K562 (cell line): ENCODE measurements at regions not wholly inside any gene's neighbourhood (a gene's known extent, or its start where the extent isn't known, plus 50 kb on each side); places are given as distances from the start of the nearest gene placed in this dataset.

Source experiments
- ATAC-seq: fragments of 200-7000 bp; cut with Tn5 transposase; 3 replicates; pipeline ENCODE4 v1.9.1; 2020; ENCODE audit warnings: moderate library complexity
- BruUV-seq: library from RNA; stranded (reverse); fragments of 400-500 nt; replicated peaks from 2 replicates; lab custom pipeline; 2021; lab: Mats Ljungman, UMichigan
- CTCF ChIA-PET: fragments of 300-600 bp; formaldehyde crosslinking; extraction: SDS; loops from one replicate; lab custom pipeline; 2021; ENCODE audit warnings: low intra/inter-chr PET ratio; lab: Yijun Ruan, JAX
- POLR2A ChIA-PET: fragments of 300-600, 350-650 bp; sonication (Branson Sonifier 250); formaldehyde crosslinking; extraction: SDS; loops from one replicate; lab custom pipeline; 2021; ENCODE audit warnings: antibody characterized with exemption, inconsistent platforms; lab: Yijun Ruan, JAX
- DNase-seq, 4 experiments: peaks; one replicate each; pipeline versions ENCODE4 v3.0.0 to v3.0.0-alpha.2; 2011 to 2018; ENCODE audit warnings: low spot score in 3 of 4, mixed read lengths in 3 of 4; ENCODE audit errors: extremely low read depth in 1 of 4
- FAIRE-seq: peaks from 2 replicates; lab custom pipeline; 2011; peaks lifted over from hg19 to GRCh38; lab: Jason Lieb, UNC
- H2AFZ ChIP-seq: 2 replicates; pipeline ENCODE4 v1.6.0; 2011; ENCODE audit warnings: low read depth, low read length, control low read depth, inconsistent platforms
- H3K27ac ChIP-seq: fragments of 200-600 bp; 3 replicates; pipeline ENCODE4 v1.8.0; 2011; ENCODE audit warnings: low read depth, mild to moderate bottlenecking, control low read depth, inconsistent platforms, low read length, moderate library complexity, mixed read lengths; ENCODE audit errors: extremely low read depth
- H3K27me3 ChIP-seq, 2 experiments: fragments of 300-600 bp in 1 of 2; 2 replicates in 1 of 2; 3 replicates in 1 of 2; pipeline versions ENCODE4 v1.6.0 to v1.8.0; 2011; ENCODE audit warnings: inconsistent platforms in 2 of 2, low read length in 2 of 2, mild to moderate bottlenecking in 1 of 2, mixed read lengths in 1 of 2, moderate library complexity in 1 of 2; ENCODE audit not compliant: control insufficient read depth in 2 of 2, insufficient read depth in 2 of 2
- H3K36me3 ChIP-seq: fragments of 300-600 bp; 3 replicates; pipeline ENCODE4 v1.8.0; 2011; ENCODE audit warnings: mild to moderate bottlenecking, low read length, inconsistent platforms; ENCODE audit not compliant: control insufficient read depth, insufficient read depth
- H3K4me1 ChIP-seq, 2 experiments: fragments of 200-600 bp in 1 of 2; replicated peaks in 1 of 2; 2 replicates in 1 of 2; 3 replicates in 1 of 2; pipeline versions ENCODE4 v1.5.1 to v1.8.0; 2011; ENCODE audit warnings: inconsistent platforms in 2 of 2, low read length in 2 of 2, mild to moderate bottlenecking in 1 of 2, mixed read lengths in 1 of 2, moderate library complexity in 1 of 2; ENCODE audit not compliant: control insufficient read depth in 2 of 2, insufficient read depth in 2 of 2
- H3K4me2 ChIP-seq: 2 replicates; pipeline ENCODE4 v1.6.1; 2011; ENCODE audit warnings: low read length, control low read depth, inconsistent platforms, mixed read lengths; ENCODE audit not compliant: insufficient read depth
- H3K4me3 ChIP-seq: fragments of 200-600 bp; sonication (generic), shearing (Covaris generic); 2 replicates; pipeline ENCODE4 v1.5.1; 2016; ENCODE audit warnings: control low read depth, inconsistent platforms
- H3K79me2 ChIP-seq: fragments of 200-600 bp; 3 replicates; pipeline ENCODE4 v1.8.0; 2011; ENCODE audit warnings: low read length, inconsistent platforms; ENCODE audit not compliant: control insufficient read depth, insufficient read depth
- H3K9ac ChIP-seq, 2 experiments: 2 replicates each; pipeline versions ENCODE4 v1.6.0 to v1.6.1; 2011; ENCODE audit warnings: low read depth in 2 of 2, low read length in 2 of 2, control low read depth in 1 of 2, inconsistent platforms in 1 of 2, mild to moderate bottlenecking in 1 of 2, mixed read lengths in 1 of 2; ENCODE audit not compliant: insufficient read depth in 1 of 2
- H3K9me1 ChIP-seq: one replicate; pipeline ENCODE4 v1.6.0; 2011; ENCODE audit warnings: inconsistent platforms, mild to moderate bottlenecking, low read length, moderate library complexity; ENCODE audit not compliant: control insufficient read depth, insufficient read depth
- H3K9me3 ChIP-seq: replicated peaks from 2 replicates; pipeline ENCODE4 v1.5.1; 2011; ENCODE audit warnings: low read depth, low read length, inconsistent platforms; ENCODE audit not compliant: control insufficient read depth, insufficient read depth
- H4K20me1 ChIP-seq: replicated peaks from 2 replicates; pipeline ENCODE4 v1.6.1; 2011; ENCODE audit warnings: low read length, inconsistent platforms, mixed read lengths; ENCODE audit not compliant: control insufficient read depth, insufficient read depth
- C11orf30 ChIP-seq: fragments of 450-650 bp; IDR thresholded peaks from 2 replicates; pipeline ENCODE4 v1.6.1; 2016; ENCODE audit warnings: low read depth, mild to moderate bottlenecking
- GTF2A2 ChIP-seq: IDR thresholded peaks from 2 replicates; pipeline ENCODE4 v1.6.1; 2016; ENCODE audit warnings: mild to moderate bottlenecking, missing genetic modification characterization, missing compliant biosample characterization
- MAFF ChIP-seq: IDR thresholded peaks from 2 replicates; pipeline ENCODE4 v1.6.1; 2012; ENCODE audit warnings: low read length, improper control_type of control experiment
- MAFG ChIP-seq: fragments of 450-650 bp; conservative IDR thresholded peaks from 2 replicates; pipeline ENCODE4 v1.6.1; 2016; ENCODE audit warnings: missing genetic modification characterization, missing compliant biosample characterization
- MAFK ChIP-seq: IDR thresholded peaks from 2 replicates; pipeline ENCODE4 v1.6.1; 2011; ENCODE audit warnings: low read length, improper control_type of control experiment
- ZNF316 ChIP-seq: fragments of 450-650 bp; IDR thresholded peaks from 2 replicates; pipeline ENCODE4 v1.6.1; 2016
- WGBS: fragments of 100-300 bp; shearing (Covaris generic); methylation state at CpG from one replicate; pipeline ENCODE4 v1.1.6; 2016; ENCODE audit warnings: low coverage, mixed read lengths; ENCODE audit not compliant: insufficient coverage; ENCODE audit errors: missing lambda C conversion rate; 5-methylcytosine and 5-hydroxymethylcytosine counted together
- in situ Hi-C: fragments of 300-500 bp; cut with MboI; formaldehyde crosslinking; loops from 4 replicates; pipeline ENCODE4 v1.15.0; 2018; ENCODE audit warnings: inconsistent platforms, mixed read lengths
- intact Hi-C: fragments of 100-400 bp; cut with micrococcal nuclease; formaldehyde crosslinking; loops from 2 replicates; pipeline ENCODE4 v1.14.2; 2022

GRCh38 chr12:58529114-58529665 is 391.1 kb downstream of the LRIG3 start:
- H3K79me2 ChIP-seq: no peaks in the 10 kb centered on the region
- H3K27ac ChIP-seq: no peak overlapping the region
- H3K9me3 ChIP-seq: peaks cover 3% of the 10 kb centered on the region; the same call in 1 of the 2 replicates
- no peak overlapping the region for H2AFZ ChIP-seq
- no peaks in the 10 kb centered on the region for H3K9me1 ChIP-seq
- no peak for DNase-seq
- intact Hi-C loops: no loop called here
- POLR2A ChIA-PET: interaction anchor here (0.7 kb wide), 1 partner anchor 905 kb away, joined by 3 read pairs; no protein-coding TSS in a partner anchor
- WGBS: 0% methylated on average over 1 of the region's 1 CpG
- H4K20me1 ChIP-seq: no peaks in the 10 kb centered on the region
- no peak overlapping the region for H3K4me2 ChIP-seq
- H3K36me3 ChIP-seq: no peaks in the 10 kb centered on the region
- no TSS peak for BruUV-seq
- H3K9ac ChIP-seq: no peak overlapping the region
- TF ChIP-seq MAFG (tag): peak; percentile 53; the same call in 1 of the 2 replicates
- no peak for TF ChIP-seq GTF2A2 (tag)
- TF ChIP-seq C11orf30: peak; percentile 45; the same call in 1 of the 2 replicates
- peak; percentile 69 for TF ChIP-seq MAFF
- TF ChIP-seq ZNF316: peak; percentile 65
- peak; percentile 72 for TF ChIP-seq MAFK
- TF ChIP-seq, all 486 proteins: peak for 5
- ATAC-seq (no peak), FAIRE-seq (no peak)
- no peaks in the 10 kb centered on the region for H3K4me1 ChIP-seq
- CTCF ChIA-PET: no interaction called here
- no peak overlapping the region for H3K4me3 ChIP-seq
- in situ Hi-C loops: no loop called here
- no peaks in the 10 kb centered on the region for H3K27me3 ChIP-seq
